GM21529 (cell line): ENCODE measurements at regions not wholly inside any gene's neighbourhood (a gene's known extent, or its start where the extent isn't known, plus 50 kb on each side); places are given as distances from the start of the nearest gene placed in this dataset.

ENCODE experiments used
- ATAC-seq: cut with Tn5 transposase; IDR thresholded peaks from one replicate; pipeline ENCODE4 v1.9.1; 2021; ENCODE audit not compliant: unreplicated experiment

DNA sequence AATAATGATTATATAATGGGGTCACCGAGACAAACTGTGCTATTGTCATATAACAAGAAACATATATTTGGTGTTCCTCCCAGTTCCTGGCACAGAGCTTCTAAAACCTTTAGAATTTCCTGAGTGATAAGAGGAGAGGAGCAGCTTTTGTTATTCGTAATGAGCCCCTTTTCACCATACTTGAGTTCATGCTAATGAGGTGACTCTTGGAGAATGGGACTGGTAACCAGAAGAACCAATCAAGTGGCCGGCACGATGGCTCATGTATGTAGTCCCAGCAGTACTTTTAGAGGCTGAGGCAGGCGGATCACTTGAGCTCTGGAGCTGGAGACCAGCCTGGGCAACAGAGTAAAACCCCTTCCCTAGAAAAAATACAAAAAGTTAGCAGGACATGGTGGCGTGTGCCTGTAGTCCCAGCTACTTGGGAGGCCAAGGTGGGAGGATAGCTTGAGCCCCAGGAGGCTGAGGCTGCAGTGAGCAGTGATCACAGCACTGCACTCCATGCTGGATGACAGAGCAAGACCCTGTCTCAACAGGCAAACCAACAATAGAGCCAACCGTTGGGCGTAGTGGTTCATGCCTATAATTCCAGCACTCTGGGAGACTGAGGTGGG, 62.7 kb upstream of the FTH1 start:
- ATAC-seq = no peak

DNA sequence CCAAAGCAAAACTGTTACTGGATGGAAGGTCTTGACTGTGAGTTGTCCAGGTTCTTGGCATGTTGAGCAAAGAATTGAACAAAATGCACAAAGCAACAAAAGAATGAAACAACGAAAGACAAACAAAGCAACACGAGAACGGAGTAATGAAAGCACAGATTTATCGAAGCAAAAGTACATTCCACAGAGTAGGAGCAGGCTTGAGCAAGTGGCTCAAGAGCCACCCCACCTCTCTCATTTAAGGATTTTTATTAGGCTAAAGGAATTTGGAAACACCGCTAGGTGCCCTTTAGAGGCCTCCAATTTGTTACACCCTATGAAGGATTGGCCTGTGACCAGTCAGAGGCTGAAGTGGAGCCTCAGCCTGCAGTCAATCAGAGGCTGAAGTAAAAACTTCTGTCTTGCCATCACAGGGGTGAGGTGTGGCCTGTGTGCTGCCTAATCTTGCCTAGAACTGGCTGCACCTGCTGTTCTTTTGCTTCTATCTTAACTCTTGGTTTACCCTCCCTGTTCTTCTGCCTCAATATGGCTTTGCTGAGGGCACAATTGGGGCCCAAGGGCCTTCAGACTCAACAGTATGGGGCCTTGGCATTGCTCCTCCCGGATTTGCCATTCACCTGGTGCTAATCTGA, 59.4 kb upstream of the FTH1 start:
- ATAC-seq = no peak

DNA sequence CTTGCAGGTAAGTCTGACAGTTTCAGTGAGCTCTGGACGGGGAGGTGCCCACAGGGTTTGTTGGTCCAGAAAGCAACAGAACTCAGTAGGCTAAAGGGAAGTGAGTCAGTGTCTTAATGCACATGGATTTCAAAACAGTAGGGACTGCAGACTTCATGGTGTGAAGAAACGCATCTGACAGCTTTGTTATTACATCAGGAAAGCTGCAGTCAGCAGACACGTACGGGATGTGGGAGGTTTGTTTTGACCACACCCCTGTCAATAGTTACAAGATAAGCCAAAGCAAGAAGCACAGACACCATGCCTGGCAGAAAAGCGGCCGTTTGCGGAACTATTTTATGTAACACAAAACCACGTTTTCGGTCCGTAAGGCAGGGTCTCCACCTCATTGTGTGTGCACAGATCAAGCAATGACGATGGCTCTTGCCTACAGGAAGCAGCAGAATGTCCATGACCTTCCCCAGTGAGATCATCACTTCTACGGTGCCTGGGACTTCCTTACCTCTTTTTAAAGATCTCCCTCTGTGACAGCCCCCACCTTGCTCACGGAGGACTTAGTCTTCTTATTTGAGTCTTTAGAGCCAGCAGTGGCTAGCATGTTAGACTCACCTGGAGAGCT, 58.2 kb upstream of the FTH1 start:
- peak; percentile 83 for ATAC-seq

DNA sequence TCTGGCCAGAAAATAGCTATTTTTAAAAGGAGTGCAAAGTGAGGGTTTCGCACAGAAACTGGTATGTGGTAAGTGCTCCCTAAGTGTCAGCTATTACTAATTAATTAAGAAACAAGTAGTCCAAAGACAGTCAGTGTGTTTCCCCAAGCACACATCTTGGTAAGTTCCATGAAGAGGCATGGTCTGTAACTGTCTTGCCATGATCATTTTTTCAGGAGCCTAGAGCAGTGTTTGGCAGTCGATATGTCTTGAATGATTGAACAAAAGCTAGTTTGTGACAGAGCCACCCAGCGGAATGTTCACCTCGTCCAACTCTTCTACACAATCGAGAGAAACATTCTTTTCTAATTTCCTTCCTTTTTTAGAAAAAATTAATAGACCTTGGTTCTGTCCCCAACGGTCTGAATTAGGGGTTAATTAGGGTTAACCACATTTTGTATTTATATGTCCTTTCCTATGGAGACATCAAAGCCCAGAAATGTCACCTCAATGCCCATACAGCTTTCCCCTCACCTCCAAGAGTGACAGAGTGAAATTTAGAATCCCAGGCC, 57.6 kb upstream of the FTH1 start:
- no peak for ATAC-seq

DNA sequence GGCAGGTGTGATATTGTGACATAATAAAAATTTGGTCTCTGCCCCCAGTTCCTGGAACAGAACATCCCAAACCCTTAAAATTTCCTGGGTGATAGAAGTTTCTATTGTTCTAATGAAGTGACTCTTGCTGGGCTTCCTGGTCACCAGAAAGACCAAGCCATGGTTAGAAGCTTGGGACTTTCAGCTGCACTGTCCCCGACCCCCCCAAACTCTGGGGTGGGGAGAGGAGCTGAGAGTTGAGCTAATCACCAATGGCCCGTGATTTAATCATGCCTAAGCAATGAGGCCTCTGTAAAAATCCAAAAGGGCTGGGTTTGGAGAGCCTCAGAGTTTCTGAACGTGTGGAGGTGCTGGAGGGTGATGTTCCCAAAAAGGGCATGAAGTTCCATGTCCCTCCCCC, 54.8 kb upstream of the FTH1 start:
- no peak for ATAC-seq

DNA sequence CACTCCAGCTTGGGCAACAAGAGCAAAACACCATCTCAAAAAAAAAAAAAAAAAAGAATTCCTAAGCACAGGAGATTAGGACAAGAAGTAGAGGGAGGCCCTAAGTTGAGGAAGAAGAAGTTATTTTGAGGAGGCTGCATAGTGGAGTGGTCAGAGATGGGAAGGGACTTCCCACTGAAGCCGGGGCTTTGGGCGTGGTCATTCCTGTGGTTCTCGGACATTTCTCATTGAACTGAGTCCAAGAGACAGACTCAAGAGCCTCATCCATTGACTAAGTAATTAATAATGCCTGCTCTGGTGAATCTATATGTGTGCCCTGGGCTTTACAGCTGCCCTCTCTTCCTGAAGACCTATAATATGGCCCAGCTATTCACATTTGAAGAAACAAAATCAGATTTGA, 53.2 kb upstream of the FTH1 start:
- ATAC-seq = no peak

DNA sequence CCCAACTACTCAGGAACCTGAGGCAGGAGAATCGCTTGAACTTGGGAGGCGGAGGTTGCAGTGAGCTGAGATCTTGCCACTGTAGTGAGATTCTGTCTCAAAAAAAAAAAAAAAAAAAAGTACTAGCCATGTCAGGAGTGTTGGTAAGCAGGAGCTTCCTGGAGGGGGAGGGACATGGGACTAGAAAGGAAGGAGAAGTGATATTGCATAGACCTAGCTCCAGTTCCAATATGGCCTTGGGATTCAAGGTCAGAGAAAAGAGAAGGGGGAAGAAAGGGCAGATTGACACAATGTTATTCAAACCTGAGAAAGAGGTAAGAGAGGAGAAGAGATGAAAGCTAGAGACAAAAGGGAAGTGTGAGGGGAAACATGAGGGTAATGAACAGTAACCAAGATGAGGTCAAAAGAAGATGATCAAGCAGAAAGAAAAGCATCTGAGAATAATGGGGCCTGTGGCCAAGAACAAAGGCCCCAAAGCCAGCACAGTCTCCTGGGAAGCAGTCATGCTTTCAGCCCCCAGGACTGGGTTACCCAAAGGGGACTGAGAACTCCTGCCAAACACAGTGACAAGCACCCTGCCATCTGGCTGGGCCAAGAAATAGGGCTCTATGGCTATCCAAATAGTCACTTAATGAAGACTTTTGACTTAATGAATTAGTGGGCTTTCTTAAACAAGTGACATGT, 51.7 kb upstream of the FTH1 start:
- no peak for ATAC-seq

DNA sequence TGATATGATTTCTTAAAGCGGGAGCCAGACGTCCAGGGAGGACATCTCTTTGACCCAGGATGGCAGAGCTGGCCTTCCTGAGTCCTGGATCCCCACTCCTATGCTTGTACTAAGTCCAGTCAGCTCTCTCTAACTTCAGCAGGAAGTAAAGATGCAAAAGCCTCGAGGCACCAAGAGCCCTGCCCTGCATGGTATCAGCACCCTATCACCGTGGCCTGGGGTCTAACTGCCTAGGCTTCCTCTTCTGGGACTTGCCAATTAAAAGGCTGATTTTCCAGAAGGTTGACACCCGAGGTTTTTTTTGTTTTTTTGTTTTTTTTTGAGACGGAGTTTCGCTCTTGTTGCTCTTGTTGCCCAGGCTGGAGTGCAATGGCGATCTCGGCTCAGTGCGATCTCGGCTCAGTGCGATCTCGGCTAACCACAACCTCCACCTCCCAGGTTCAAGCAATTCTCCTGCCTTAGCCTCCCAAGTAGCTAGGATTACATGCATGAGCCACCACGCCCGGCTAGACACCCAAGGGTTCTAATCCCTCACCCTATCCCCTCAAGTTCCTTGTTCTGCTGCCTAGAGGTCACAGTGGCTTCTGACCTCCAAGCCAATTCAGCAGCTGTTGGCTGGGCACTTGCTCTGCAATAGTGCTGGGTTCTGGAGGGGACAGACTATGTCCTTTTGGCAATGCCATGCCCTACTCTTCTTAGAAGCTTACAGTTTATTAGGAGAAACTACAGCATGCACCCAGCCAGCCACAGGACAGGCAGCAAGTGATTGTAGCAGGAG, 50.6 kb upstream of the FTH1 start:
- ATAC-seq = no peak
